ENCODE measurements at regions not wholly inside any gene's neighbourhood (a gene's known extent, or its start where the extent isn't known, plus 50 kb on each side); places are given as distances from the start of the nearest gene placed in this dataset.

DNA sequence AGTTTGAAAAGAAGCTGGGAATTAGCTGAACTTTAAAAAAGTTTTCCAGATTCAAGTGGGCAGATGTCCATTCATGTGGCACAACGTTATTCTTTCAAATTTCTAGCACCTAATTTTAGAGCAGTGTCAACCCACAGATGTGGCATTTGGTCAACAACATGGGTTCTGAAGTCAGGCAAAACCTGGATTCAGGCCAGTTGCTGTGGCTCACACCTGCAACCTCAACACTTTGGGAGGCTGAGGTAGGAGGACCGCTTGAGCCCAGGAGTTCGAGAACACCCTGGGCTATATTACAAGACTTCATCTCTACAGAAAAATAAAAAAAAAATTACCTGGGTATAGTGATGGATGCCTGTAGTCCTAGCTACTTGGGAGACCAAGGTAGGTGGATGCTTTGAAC lies 380.2 kb upstream of the SALL1 start:
- TF ChIP-seq CTCF (IDR thresholded peaks at IDR 0.05; ENCODE audit: poor library complexity) = no peak
- no peak for TF ChIP-seq EZH2 (IDR thresholded peaks at IDR 0.05; ENCODE audit: borderline replicate concordance)
- TF ChIP-seq EZH2phosphoT487 (IDR thresholded peaks at IDR 0.05; ENCODE audit: low read depth, severe bottlenecking, unreplicated experiment) = no peak
